LoVo (cell line): ENCODE measurements at regions not wholly inside any gene's neighbourhood (a gene's known extent, or its start where the extent isn't known, plus 50 kb on each side); places are given as distances from the start of the nearest gene placed in this dataset.
"Not testable (repeated sequence)": the region's sequence is repeated elsewhere in the genome, so short reads cannot be mapped to it uniquely, and the experiment has no call there.

ENCODE experiments used
- DNase-seq: peaks from one replicate; pipeline ENCODE4 v3.0.0-alpha.2; 2016; ENCODE audit warnings: low spot score

- no peak for DNase-seq
Observed at GRCh38 chr5:90285581-90285980, 124.0 kb downstream of the CETN3 start.

GRCh38 chr5:90284375-90284774, 125.2 kb downstream of the CETN3 start:
- DNase-seq = no peak

- no peak for DNase-seq
Observed at GRCh38 chr5:90279091-90279490, 130.5 kb downstream of the CETN3 start.

GRCh38 chr5:90274216-90274615, 135.3 kb downstream of the CETN3 start:
- DNase-seq = no peak

GRCh38 chr5:90267646-90268045, 141.9 kb downstream of the CETN3 start:
- DNase-seq = no peak

GRCh38 chr5:90265545-90265857, 144.1 kb downstream of the CETN3 start:
- DNase-seq = no peak

GRCh38 chr5:90264689-90265544, 144.6 kb downstream of the CETN3 start:
- DNase-seq = peak; percentile 79

- no peak for DNase-seq
Observed at GRCh38 chr5:90263102-90263820, 146.3 kb downstream of the CETN3 start.

- no peak for DNase-seq
Observed at GRCh38 chr5:90251447-90251846, 158.1 kb downstream of the CETN3 start.

- DNase-seq = no peak
Observed at GRCh38 chr5:90248640-90249039, 160.9 kb downstream of the CETN3 start.

- DNase-seq = not testable (repeated sequence)
Observed at GRCh38 chr5:90243848-90244247, 165.7 kb downstream of the CETN3 start.

- no peak for DNase-seq
Observed at GRCh38 chr5:90233476-90233875, 176.1 kb downstream of the CETN3 start.

GRCh38 chr5:90231688-90232087, 177.9 kb downstream of the CETN3 start:
- no peak for DNase-seq

GRCh38 chr5:90227683-90228082, 181.9 kb downstream of the CETN3 start:
- no peak for DNase-seq

- DNase-seq = no peak
Observed at GRCh38 chr5:90226433-90227099, 183.0 kb downstream of the CETN3 start.

GRCh38 chr5:90224342-90224741, 185.2 kb downstream of the CETN3 start:
- DNase-seq = no peak

GRCh38 chr5:90223756-90224155, 185.8 kb downstream of the CETN3 start:
- DNase-seq = no peak

- no peak for DNase-seq
Observed at GRCh38 chr5:90221951-90222350, 187.6 kb downstream of the CETN3 start.

- no peak for DNase-seq
Observed at GRCh38 chr5:90220554-90220953, 189.0 kb downstream of the CETN3 start.

GRCh38 chr5:90214991-90215390, 194.6 kb downstream of the CETN3 start:
- DNase-seq = no peak

- not testable (repeated sequence) for DNase-seq
Observed at GRCh38 chr5:90208323-90208722, 201.2 kb downstream of the CETN3 start.

GRCh38 chr5:90201923-90202322, 207.6 kb downstream of the CETN3 start:
- peak; percentile 25 for DNase-seq
